HG03060 (cell line): ENCODE measurements at regions not wholly inside any gene's neighbourhood (a gene's known extent, or its start where the extent isn't known, plus 50 kb on each side); places are given as distances from the start of the nearest gene placed in this dataset.
"Not testable (repeated sequence)": the region's sequence is repeated elsewhere in the genome, so short reads cannot be mapped to it uniquely, and the experiment has no call there.

Source experiments
- ATAC-seq: cut with Tn5 transposase; IDR thresholded peaks from one replicate; pipeline ENCODE4 v1.9.1; 2021; ENCODE audit warnings: low read depth, moderate number of reproducible peaks; ENCODE audit not compliant: unreplicated experiment

- no peak for ATAC-seq
Observed at GRCh38 chr12:19659086-19659485, 219.8 kb downstream of the AEBP2 start.

DNA sequence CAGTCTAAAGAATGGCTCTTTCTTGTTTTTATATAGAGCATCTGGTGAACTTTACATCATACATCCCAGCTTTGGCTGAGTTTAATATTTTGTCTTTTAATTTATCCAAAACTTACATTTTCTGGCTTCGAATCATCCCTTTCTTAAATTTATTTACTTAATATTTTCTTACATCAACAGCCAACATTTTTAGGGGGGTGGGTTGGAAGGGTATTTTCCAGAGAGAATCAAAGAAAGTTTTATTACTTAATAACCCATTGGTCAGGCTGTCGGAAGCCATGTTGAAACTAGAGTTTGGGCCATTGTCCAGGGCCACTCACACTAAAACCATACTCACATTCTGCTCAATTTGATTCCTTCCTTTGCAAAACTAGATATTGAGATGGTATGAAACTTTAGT is 220.2 kb downstream of the AEBP2 start:
- no peak for ATAC-seq

GRCh38 chr12:19665121-19665900 is 226.0 kb downstream of the AEBP2 start:
- no peak for ATAC-seq

- ATAC-seq = no peak
Observed at GRCh38 chr12:19666070-19666469, 226.8 kb downstream of the AEBP2 start.

GRCh38 chr12:19669793-19670192 is 230.5 kb downstream of the AEBP2 start:
- ATAC-seq = no peak

GRCh38 chr12:19671695-19672094 is 232.4 kb downstream of the AEBP2 start:
- ATAC-seq = no peak

- no peak for ATAC-seq
Observed at GRCh38 chr12:19674437-19674836, 235.1 kb downstream of the AEBP2 start.

- no peak for ATAC-seq
Observed at GRCh38 chr12:19675361-19675760, 236.1 kb downstream of the AEBP2 start.

- ATAC-seq = not testable (repeated sequence)
Observed at GRCh38 chr12:19678501-19678900, 239.2 kb downstream of the AEBP2 start.

GRCh38 chr12:19681007-19681406 is 241.7 kb downstream of the AEBP2 start:
- ATAC-seq = no peak

DNA sequence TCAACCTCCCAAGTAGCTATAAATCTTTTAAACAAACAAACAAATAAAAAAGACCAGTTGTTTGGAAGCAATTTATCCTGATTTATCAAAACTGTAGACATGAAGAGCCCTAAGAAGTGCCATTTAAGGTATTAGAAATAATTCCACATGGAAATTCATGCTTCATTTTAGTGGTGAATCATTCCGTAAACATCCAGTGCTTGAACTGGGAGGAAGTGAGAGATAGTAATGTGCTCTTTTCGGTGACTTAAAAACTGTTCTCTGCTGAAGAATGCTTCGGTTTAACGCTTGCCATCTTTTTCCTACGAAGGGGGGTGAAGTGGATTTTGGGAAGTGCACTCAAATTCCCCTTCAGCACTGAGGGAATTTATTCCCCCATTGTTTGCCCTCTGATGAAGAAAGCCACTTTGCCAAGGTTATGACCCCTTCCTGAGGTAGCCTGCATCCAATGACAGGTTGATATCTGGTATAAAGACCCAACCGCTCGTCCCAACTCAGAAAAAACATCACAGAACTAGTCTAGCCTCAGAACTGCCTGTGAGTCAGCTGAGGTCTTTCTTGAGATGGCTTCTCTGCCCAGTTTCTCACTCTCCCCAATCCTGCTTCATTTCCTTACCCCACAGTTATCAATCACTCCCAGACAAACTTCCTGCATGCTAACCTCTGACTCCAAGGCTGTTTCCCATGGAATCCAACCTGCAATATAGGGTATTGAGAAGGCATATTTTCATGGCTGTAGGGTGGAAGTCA is 244.1 kb downstream of the AEBP2 start:
- no peak for ATAC-seq

- no peak for ATAC-seq
Observed at GRCh38 chr12:19687371-19687770, 248.1 kb downstream of the AEBP2 start.

GRCh38 chr12:19688532-19688931 is 249.2 kb downstream of the AEBP2 start:
- ATAC-seq = no peak

DNA sequence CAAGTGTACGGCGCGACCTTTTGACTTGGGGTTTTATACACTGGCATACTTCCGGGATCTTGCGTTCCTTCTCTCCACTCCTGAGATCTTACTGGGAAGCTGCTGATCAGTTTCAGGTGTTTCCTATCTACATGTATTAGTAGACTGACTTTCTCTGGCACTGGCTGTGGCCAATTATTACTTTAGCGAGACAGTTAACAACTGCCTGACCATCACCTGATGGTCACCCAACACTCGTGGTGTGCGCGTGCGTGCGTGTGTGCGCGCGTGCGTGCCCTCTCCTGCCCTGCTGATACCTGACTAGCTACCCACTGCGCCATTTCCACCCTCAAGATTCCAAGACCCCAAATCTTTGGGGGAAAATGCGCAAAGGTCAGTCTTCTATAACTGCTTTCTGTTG is 249.9 kb downstream of the AEBP2 start:
- no peak for ATAC-seq

GRCh38 chr12:19689801-19690472 is 250.6 kb downstream of the AEBP2 start:
- no peak for ATAC-seq

DNA sequence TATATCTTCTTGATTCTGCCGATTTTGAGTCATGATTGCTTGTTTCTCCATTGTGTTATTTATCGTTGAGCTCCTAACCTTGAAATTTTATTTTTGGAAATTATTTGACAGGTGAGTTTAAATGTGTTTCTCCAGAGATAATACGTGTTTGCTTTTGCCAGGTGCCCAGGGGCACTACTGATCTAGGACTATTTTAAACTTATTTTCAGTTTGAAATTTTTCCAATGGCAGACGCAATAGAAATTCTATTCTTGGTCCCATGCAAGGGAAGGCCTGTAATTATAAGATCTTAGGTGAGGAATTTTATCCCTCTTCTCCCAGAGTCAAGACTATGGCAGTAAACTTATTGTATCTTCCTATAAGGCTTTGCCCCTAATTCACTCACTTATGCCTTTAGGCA is 252.8 kb downstream of the AEBP2 start:
- ATAC-seq = no peak

DNA sequence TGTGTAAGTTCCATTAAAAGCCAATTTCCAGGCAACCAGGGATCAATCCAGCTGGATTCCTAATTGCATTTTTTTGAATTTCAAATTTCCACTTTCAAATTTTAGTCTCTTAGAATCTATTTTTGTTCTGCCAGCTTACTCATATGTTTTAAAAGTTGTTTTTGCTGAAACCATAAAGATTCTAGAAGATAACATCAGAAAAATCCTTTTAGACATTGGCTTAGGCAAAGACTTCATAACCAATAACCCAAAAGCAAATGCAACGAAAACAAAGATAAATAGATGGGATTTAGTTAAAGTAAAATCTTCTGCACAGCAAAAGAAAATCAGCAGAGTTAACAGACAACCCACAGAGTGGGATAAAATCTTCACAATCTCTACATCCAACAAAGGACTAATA is 253.3 kb downstream of the AEBP2 start:
- ATAC-seq = no peak

DNA sequence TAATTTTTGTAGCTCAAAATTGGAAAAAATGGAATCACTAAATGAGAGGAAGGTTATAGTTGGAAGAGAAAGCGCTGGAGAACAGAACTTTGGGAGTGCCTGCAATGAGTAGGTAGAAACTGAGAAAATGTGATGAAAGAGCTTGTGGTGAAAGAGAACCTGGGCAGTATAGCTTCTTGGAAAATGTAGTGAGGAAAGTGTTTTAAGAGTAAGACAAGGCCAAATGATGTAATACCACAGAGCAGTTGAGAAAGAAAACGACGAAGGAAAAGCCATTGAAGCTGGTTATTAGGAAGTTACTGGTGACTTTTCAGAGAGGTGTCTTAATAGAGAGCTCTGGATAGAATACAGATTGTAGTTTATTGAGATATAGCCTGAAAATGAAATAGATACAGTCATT is 255.3 kb downstream of the AEBP2 start:
- ATAC-seq = no peak

- ATAC-seq = no peak
Observed at GRCh38 chr12:19695244-19696098, 256.2 kb downstream of the AEBP2 start.

DNA sequence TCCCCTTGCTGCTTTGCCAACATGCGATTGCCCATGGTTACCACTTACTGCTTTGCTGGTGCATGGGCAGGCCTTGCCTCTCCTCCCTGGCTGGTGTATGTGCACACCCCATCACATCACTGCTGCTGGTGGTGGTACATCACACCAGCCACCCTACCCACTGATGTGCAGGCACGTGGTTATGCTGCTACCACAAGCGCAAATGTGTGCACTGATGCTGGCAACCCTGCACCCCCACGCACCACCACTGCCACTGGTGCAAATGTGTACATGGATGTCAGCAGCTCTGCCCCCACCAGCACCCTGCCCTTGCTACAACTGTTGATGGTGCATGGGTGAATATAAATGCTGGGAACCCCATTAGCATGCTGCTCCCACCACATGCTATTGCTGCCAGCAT is 261.7 kb downstream of the AEBP2 start:
- no peak for ATAC-seq

GRCh38 chr12:19704966-19705365 is 265.7 kb downstream of the AEBP2 start:
- ATAC-seq = no peak
